Left hindlimb (tissue), 1 donor: ENCODE measurements at regions not wholly inside any gene's neighbourhood (a gene's known extent, or its start where the extent isn't known, plus 50 kb on each side); places are given as distances from the start of the nearest gene placed in this dataset.
"Not testable (repeated sequence)": the region's sequence is repeated elsewhere in the genome, so short reads cannot be mapped to it uniquely, and the experiment has no call there.

Experiments
- DNase-seq: peaks from one replicate; pipeline ENCODE4 v3.0.0-alpha.2; 2018

DNA sequence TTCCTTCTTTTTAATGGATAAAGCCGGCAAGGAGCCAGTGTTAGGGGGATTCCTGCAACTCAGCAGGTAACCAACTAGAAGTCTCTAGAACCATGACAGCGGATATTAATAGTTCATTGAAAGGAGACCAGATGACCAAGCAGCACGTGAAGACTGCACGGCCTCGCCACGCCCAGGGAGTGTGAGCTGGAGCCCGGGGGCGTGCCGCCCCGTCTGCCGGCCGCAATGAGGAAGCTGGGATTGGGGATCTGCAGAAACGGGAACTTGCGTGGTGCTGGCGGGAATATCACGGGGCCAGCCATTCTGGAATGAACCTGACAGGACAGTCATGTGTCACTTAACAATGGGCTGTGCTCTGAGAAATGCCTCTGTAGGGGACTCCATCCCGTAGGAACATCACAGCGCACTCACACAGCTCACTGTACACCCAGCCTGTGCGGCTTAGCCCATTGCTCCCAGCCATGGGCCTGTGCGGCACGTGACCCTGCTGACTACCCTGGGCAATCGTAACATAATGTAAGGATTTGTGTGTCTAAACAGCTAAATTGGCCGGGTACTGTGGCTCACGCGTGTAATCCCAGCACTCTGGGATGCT is 4092.8 kb upstream of the TPTE start:
- DNase-seq: not testable (repeated sequence)

DNA sequence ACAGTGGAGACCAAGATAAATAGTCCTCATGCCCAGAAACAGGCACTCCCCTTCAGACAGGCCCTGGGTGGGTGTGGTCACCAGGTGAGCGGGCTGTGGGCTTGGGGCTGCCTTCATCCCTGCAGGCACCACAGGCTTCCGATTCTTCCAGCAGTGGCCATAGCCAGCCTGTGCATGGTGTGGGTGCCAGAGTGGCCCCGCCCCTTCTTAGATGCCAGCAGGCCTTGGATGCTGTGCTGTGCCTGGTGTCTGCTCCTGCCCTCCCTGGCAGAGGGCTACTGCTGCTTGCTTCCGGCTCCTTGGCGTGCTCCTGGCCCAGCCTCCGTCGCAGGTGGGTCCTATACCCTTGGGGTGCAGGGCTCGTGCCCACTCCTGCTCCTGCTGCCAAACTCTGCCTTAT is 4091.5 kb upstream of the TPTE start:
- DNase-seq: not testable (repeated sequence)

DNA sequence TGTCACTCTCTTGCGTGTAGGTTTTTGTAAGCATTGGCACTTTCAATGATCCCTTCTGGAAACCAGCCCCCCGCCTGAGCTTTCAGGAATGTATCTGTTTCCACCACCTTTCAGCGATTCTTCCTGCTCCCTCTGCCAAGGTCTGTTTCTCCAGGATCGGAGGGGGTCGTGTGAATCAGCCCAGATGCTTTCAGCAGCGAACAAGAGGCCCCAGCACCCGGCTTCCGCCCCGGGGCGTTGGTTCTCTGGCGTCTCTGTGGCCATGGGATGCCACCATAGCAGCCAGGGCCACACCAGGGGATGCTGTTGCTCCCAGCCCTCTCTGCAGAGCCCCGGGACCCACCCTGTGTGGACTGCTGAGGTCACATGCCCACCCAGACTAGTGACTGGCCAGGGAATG is 4088.2 kb upstream of the TPTE start:
- DNase-seq: not testable (repeated sequence)

DNA sequence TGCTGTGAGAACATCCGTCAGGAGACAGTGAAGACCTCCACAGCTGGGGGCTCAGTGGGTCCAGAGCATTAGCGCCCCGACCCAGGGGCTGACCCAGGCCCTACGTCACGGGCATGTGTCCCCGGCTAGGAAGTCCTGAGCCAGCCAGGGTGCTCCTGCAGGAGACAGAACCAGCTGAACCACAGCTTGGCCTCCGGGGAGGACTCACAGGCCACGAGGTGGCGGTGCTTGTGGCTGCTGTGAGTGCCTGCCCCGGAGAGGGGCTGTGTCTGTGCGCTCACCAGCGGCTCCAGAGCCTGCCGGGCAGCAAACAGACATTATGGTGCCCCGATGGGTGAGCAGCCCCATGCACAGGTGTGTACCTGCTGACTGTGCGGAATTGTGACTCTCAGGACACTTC is 4085.2 kb upstream of the TPTE start:
- DNase-seq: not testable (repeated sequence)

DNA sequence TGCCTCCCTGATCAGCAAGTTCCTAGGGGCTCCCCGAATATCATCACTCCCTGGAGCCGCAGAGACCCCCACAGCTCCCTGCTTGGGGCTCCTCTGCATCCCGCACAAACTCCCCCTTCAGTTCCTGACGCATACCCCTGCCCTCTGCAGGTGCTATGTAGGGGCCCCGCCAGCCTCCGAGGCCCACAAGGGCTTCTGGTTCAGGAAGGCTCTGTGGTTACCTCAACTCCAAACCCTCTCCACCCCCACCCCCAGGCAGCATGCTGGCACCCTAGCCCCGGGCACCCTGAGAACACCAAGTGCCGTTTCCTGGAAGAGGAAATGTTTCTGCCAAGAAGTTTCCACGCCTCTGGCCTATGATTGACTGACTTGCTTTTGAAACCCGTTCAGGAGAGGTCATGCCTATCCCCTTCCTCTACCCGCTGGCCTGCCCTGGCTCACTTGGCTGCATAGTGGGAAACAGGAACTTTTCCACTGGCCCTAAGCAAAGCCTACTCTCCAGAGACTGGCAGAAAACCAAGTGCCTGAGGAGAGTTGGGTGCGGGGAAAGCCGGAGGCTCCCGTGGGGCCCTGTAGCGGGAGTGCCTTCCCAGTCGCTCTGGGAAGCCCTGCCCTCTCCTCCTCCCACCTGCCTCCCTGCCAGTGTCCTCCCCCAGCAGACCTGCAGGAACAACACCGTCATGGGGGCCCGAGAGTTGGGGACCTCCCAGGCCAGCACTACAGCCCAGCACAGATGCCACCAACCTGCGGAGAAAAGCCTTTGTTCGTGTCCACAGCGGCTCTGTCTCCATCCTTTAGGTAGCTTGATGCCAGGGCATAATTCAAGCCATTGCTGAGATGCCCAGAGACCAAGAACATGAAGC is 4084.2 kb upstream of the TPTE start:
- not testable (repeated sequence) for DNase-seq

DNA sequence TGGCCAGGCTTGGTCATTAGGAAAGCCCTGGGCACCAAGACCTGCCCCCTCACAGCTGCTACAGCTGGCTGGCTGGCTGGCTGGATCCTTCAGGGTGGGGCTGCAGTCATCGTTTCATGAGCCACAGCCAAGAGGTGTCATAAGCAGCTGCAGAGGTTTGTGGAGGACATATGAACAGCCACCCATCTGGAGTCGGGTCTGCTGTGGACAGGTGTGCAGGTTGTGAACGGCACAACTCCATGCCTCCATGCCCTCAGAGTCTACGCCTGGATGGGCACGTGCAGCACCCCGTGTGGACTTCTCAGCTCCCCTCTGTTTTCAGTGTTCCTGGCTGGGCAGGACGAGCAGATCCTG is 4083.6 kb upstream of the TPTE start:
- DNase-seq: peak; percentile 3

DNA sequence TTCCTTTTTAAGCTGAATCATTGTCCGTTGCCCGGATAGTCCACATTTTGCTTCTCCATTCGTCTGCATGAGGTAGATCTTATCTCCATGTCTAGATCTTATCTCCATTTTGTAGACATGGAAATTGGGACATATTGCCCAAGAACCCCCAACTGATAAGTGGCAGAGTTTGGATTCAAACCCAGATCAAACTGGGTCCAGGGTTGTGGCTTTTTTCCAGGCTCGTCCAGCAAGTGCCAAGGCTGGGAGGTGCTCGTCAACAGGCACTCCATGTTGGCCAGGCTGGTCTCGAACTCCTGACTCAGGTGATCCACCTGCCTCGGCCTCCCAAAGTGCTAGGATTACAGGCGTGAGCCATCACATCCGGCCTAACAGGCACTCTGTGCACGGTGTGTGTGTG is 4082.3 kb upstream of the TPTE start:
- DNase-seq: peak; percentile 4

DNA sequence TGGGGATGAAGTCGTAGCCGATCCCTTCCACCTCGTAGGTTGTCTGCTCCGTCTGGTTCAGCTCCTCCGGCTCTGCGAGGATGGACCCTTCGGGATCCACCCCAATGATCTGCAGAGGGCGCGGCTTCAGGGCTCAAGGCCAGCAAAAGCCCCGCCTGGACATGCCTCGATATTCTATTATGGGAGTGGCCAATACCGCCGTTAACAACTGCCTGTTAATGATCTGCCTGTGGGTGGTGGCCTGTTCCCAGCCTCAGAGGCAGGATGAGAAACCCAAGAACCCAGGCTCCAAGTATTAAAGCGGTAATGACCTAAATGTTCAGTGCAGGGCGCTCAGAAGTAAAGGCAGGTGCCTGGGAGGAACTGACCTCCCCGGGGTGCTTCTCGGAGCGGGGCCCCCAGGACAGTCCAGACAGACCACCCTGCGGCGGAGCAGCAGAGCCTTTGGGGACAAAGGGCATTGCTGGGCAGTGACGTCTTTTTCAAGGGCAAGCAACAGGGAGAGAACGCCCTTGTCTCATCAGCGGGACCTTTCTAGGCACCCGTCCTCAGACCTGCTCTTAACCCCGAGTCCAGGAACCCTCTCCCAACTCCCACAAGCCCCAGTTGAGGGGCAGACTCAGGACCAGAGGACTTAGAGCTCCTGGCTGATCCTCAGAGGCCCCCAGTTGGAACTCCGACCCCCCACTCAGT is 4066.6 kb upstream of the TPTE start:
- DNase-seq: not testable (repeated sequence)

DNA sequence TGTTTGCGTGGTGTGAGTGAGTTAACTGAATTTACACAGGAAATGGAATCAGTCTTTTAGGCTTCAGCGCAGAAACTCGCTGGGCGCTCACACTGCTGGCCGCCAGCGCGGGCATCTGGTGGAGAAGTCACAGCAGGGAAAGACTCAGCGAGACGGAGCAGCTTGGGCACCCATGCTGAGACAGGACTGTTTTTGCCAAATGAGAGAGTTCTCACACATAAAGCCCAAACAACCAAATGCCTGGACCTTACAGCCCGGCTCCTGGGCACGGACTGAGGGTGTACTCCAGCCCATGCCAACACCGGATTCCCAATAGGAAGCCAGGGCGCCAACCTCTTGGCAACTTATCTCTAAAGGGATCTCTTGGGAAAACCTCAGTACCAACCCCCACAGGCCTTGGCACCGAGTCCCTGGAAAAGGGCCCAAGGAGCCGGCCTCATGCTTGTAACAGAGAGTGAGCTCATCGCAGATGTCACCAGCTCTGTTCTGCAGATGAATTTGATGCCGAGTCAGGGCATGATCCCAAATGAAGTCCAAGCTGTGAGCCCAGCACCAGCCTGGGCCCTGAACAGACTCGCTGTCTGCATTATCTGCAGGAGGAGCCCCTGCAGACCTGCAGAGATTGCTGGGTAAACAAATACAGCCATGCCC is 4065.2 kb upstream of the TPTE start:
- DNase-seq: not testable (repeated sequence)

DNA sequence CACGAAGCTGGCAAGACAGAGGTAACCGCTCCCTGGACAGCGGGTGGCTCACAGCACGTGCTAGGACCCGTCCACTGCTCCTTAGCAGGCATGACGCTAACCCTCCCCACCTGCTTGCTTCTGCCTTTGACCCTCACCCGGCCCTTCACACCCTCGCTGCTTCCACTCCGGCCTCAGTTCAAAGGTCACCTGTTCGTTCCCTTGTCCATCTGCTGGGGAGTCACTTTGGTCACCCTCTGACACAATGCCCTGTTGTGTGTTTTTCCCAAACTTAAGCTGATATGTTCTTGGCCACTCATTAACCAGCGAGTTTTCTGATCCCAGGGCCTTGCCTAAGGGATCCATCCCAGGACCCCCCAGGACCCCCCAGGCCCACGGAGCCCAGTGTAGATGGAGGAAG is 4061.6 kb upstream of the TPTE start:
- not testable (repeated sequence) for DNase-seq

DNA sequence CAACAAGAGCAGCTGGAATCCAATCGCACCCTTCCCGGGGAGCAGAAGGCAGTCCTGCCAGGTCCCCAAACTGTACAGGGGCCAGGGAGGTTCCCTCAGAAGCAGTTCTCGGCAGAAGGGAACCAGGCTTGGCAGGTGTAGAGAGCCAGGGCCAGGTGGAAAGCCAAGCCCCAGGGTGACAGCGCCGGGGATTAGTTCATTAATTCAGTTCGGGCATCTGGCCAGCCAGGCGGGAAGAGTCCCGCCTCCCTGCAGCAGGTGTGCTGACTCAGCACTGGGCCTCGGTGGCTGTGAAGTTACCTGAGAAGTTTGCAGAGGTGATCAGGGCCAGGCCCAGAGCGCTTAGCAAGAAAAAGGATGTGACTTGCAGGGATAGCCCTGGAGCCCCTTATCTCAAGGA is 4060.0 kb upstream of the TPTE start:
- not testable (repeated sequence) for DNase-seq

DNA sequence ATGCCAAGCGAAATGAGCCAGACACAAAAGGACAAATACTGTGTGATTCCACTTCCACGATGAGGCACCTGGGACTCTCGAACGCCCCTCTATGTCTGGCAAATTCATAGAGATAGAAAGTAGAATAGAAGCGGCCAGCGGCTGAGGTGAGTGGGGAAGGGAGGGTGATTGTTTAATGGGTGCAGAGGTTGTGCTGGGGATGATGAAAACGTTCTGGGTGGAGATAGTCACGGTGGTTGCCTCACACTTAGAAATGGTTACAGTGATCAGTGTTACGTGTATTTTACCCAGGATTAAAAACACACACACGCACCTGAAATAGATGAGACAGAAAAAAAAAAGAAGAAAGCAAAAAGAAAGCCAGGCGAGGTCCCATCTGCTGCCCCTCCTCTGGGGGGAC is 4057.0 kb upstream of the TPTE start:
- DNase-seq: not testable (repeated sequence)

DNA sequence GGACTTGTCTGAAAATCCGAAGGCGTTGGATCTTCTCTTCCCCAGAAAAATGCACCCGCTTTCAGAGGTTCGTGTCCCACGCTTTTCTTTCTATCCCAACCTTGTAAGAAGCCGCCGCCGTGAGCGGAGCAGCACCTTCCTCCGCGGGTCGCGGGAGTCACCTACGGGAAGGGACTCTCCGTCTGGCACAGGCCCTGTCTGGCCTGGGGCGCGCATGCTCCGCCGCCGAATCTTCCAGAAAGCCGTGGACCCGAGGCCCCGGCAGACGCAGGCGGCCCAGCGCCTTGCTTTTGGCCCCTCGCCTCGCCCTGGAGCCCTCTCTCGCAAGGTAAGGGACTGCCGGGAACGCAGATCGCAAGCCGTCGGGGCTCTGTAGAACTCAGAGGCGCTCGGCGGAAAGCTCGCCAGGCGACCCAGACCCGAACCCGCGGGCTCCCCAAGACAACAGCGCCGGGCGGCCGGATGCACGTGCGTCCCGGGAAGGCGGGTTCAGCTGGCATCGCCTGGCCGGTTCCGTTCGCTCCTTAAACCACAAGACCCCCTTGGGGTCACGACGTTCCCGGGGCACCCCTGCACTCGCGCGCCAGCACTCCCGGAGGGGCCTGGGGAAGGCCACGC is 4055.2 kb upstream of the TPTE start:
- DNase-seq: not testable (repeated sequence)

DNA sequence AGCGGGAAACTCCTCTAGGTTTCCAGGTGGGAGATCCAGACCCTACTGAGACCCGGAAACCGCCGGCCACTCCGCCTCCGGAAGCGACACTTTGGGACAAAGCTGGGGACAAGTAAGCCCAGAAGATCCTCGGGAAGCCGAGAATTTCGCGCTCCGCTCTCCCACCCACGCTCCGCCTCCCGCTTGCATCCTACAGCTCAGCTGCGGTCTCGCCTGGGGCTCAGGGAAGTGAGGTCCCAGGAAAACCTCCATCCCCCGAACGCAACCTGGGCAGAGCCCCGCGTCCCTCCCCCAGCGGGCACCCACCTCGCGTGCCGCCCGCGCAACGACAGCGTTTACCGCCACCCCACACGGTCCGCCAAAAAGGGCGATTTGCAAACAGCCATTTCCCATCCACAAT is 4054.7 kb upstream of the TPTE start:
- DNase-seq: not testable (repeated sequence)

DNA sequence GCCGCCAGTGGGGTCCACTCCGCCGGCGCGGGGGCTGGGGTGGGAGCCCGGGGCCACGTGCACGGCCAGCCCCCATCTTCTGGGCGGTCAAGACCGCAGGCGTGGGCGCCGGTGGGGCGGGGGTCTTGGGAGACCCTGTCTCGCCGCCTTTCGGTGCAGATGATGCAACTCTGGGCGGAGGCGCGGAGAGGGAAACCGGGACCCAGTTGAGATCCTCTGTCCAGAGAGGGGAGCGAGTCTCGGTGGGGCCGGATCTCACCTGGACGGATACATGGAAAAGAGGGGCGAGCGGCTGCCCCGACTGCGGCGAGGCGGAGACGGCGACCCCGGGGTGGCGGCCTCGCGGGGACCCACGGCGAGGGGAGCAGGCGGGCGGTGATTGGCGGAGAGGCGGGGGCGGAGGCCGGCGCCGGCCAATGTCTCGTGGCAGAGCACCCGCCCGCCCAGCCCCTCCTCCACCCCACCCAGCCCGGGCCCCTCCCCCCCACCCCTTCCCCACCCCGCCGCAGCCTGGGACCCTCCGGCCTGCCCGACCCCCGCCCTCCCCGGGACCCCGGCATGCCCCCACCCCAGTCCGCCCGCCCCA is 4054.1 kb upstream of the TPTE start:
- DNase-seq: not testable (repeated sequence)

DNA sequence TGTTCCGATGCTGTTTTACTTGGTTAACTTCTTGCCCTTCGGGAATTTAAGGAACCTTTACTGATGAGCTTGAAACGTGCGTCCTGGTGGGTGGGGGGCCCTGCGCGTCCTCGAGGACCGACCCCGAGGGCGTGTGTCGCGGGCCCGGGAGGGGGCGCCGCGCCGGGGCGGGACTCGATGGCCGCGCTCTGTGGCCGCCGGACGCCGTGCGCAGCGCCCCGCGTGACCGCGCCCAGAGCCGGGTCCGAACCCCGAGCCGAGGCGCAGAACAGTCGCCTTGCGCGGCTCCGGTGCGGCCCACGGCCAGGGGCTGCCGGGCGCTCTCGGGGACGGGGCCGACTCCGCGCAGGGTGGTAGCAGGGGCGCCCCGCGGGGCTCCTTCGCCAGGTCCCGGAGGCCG is 4053.5 kb upstream of the TPTE start:
- DNase-seq: not testable (repeated sequence)

DNA sequence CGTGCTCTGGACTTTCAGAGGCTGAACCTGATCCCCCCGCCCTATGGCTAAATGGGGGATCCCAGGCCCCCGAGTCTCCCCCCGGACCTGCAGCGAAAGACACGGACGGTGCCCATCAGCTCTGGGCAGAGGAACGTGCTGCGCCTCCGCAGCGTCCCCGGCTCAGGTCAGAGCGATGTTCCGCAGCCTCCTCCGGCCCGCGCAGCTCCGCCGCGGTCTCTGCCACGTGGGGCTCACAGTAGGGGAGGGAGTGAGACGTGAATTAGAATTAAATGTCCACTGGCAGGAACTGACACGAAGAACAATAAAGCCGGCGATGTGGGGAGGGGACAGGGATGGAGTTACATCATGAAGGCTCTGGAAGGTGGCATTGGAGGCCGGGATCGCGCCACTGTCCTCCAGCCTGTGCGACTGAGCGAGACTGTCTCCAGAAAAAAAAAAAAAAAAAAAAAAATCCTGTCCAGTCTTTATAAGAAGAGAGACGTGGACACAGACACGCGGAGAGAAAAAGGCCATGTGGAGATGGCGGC is 4053.0 kb upstream of the TPTE start:
- DNase-seq: not testable (repeated sequence)

DNA sequence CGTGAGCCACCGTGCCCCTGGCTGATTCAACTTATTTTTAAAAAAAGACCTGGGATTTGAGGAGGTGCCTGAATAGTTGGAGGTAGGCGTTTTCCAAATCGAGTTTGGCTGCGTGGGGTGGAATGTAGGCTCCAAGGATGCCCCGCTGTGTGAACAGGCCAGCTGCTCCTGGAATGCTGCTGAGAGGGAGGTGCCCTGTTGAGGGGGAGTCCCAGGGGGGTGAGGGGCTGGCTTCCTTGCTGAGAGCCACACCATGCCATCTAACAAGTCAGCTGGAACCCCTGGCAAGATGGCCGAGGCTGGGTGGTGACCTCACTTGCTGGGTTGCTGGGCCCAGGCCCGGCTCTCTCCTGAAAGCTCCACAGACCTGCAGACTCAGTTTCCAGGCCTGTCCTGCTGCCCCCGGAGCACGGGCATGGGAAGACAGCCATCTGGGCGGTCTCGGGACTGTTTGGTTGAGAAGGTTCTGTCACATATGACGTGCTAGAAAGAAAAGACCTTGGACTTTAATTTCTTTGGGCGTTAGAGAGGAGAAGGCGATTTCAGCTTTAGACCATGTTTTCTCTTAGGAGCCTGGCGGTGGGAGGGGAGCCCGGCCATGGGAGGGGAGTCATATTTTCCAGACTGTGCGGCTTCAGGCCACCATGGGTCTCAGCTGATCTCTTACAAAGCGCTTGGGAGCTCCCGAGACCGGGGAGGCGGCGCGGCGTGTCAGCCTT is 4047.0 kb upstream of the TPTE start:
- not testable (repeated sequence) for DNase-seq

DNA sequence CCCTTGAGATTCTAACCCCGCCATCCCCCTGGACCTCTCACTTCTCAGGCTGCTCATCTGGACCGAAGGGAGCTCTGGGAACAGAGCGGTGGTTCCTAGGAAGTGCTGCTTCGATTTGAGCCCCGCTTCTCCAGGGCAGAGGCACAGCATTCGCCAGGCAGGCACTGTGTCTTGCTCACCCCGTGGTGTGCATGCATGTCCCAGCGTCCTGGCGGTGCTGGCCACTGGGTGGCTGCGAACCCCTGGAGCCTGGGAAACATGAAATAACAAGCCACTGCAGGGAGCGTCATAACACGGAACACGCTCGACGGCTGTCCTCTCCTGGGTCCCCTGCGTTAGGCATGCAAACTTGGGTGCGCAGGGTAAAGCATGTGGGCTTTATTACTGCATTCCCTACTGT is 4040.3 kb upstream of the TPTE start:
- not testable (repeated sequence) for DNase-seq

DNA sequence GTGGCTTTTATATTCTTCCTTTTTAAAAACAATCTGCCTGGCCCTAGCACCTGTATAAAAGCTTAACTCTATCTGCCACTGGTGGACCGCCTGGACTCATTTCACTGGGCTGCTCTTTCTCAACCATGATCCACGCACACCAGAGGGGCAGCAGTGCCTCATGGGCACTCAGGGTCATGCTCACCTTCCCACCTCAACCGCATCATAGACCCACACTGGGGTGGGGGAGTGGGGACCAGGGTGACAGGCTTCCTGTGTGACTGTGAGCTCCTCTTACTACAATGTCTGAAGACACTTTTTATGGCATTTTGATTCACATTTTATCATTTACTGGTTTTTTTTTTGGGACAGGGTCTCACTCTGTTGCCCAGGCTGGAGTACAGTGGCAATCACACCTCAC is 4038.8 kb upstream of the TPTE start:
- DNase-seq: not testable (repeated sequence)

DNA sequence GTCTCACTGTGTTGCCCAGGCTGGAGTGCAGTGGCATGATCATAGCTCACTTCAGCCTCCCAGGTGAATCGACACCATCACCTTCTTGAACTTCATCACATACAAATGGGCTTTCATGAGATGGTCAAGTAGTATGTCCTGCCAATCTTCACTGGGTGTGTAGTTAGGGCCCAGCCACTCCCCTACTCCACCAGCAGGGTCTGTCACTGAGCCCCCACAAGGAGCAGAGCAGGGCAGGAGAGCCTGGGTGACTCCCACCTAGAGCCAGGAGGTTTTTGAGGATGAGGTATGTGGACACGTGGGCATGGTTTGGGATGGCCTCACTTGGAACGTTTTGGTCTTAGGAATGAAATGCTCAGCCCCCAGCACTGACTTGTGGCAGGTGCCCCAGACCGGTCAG is 4037.7 kb upstream of the TPTE start:
- not testable (repeated sequence) for DNase-seq
